HUES64 (cell line): ENCODE measurements at regions not wholly inside any gene's neighbourhood (a gene's known extent, or its start where the extent isn't known, plus 50 kb on each side); places are given as distances from the start of the nearest gene placed in this dataset.

Experiments
- H3K27ac ChIP-seq: 2 replicates; pipeline ENCODE4 v1.7.0; 2013; ENCODE audit warnings: low read depth, low read length, inconsistent platforms
- H3K27me3 ChIP-seq: 2 replicates; pipeline ENCODE4 v1.6.1; 2013; ENCODE audit warnings: mild to moderate bottlenecking, low read length; ENCODE audit not compliant: insufficient read depth
- H3K36me3 ChIP-seq: 2 replicates; pipeline ENCODE4 v1.6.1; 2013; ENCODE audit warnings: mild to moderate bottlenecking, low read length; ENCODE audit not compliant: insufficient read depth
- H3K4me1 ChIP-seq: 2 replicates; pipeline ENCODE4 v1.6.1; 2013; ENCODE audit warnings: mild to moderate bottlenecking, low read length, moderate library complexity; ENCODE audit not compliant: insufficient read depth
- H3K4me3 ChIP-seq: 2 replicates; pipeline ENCODE4 v1.5.1; 2013; ENCODE audit warnings: mild to moderate bottlenecking, low read length, moderate library complexity
- H3K9ac ChIP-seq: 2 replicates; pipeline ENCODE4 v1.6.1; 2013; ENCODE audit warnings: mild to moderate bottlenecking, low read depth, low read length
- H3K9me3 ChIP-seq: 2 replicates; pipeline ENCODE4 v1.6.1; 2013; ENCODE audit warnings: low read depth, low read length; ENCODE audit not compliant: insufficient read depth
- WGBS: fragments of 150-250, 120-280 bp; methylation state at CpG from one replicate; pipeline ENCODE4 v1.1.7; 2013; ENCODE audit warnings: missing lambda C conversion rate; 5-methylcytosine and 5-hydroxymethylcytosine counted together

DNA sequence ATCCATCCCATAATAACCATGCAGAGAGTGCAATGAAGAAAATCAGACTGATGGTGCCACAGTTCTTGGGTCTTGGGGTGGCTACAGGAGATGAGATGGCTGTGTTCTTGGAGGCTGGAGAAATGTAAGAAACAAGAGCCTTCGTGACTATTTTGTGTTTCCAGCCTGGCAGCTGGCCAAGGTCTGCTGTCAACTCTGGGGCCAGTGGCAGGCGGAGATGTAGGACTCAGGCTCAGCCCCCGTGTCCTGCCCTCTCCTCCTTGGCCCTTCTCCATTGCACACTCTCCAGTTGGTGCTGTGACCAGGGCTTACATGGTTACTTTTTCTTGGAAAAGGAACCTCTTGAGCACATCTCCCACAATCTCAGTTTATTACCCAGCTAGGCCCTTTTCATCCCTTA is 235.4 kb downstream of the DMRT2 start:
- H3K36me3 ChIP-seq: no peaks in the 10 kb centered on the region
- H3K4me1 ChIP-seq: no peaks in the 10 kb centered on the region
- H3K9me3 ChIP-seq: no peaks in the 10 kb centered on the region
- WGBS: 95% methylated on average over 3 of the region's 3 CpGs
- no peak overlapping the region for H3K9ac ChIP-seq
- H3K4me3 ChIP-seq: no peak overlapping the region
- no peak overlapping the region for H3K27ac ChIP-seq
- no peaks in the 10 kb centered on the region for H3K27me3 ChIP-seq

DNA sequence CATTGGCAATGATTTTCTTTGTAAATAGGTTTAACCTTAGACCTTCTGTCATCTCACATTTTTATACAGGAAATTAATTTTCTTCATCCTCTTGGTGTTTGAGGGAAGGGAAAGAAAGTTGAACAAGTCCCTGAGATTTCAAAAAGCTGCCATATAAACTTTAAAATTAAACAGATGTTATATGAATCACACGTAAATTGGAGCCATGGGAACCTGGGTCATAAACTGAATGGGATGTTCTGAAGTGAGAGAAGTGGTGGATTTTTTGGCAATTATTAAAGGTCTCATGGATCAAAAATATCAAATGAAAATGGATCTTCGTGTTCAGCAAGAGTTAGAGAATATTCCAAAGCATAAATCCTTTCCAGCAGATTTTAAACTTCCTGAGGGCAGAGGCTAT is 242.2 kb downstream of the DMRT2 start:
- WGBS: 74% methylated on average over 2 of the region's 2 CpGs
- Histone ChIP-seq H3K4me1 (no peaks in the 10 kb centered on the region), H3K36me3 (no peaks in the 10 kb centered on the region), H3K27ac (no peak overlapping the region), H3K9ac (no peak overlapping the region), H3K9me3 (no peaks in the 10 kb centered on the region), H3K4me3 (no peak overlapping the region), H3K27me3 (no peaks in the 10 kb centered on the region)

DNA sequence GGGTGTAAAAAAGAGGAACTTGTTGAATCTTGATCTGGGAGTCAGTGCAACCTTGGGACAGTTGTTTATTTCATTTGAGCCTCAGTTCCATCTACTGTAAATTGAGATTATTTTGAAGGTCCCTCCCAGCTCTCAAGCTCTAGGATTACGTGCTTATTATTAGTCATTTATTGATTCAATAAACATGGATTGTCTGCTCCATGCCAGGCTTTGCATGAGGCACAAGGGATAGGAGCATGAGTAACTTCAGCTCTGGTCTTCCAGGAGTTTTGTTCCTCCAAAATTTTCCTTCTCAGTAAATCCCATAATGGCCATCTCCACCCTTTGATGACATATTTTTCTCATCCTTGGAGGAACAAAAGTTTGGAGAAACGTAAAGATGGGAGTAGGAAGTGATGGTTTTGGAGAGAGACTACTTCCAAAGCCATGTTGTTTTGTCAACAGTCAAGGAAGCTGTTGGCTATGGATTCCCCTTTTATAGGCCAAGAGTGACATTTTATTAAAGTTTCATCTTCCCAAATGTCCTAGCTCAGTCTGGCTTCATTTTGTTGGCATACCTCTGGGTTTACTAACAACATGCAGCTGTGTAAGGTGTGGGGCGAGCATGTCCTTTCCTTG is 244.6 kb downstream of the DMRT2 start:
- Histone ChIP-seq H3K4me3 (no peak overlapping the region), H3K9ac (no peak overlapping the region), H3K36me3 (no peaks in the 10 kb centered on the region), H3K4me1 (no peaks in the 10 kb centered on the region), H3K27ac (no peak overlapping the region), H3K27me3 (no peaks in the 10 kb centered on the region), H3K9me3 (no peaks in the 10 kb centered on the region)
- WGBS: 94% methylated on average over 3 of the region's 3 CpGs

DNA sequence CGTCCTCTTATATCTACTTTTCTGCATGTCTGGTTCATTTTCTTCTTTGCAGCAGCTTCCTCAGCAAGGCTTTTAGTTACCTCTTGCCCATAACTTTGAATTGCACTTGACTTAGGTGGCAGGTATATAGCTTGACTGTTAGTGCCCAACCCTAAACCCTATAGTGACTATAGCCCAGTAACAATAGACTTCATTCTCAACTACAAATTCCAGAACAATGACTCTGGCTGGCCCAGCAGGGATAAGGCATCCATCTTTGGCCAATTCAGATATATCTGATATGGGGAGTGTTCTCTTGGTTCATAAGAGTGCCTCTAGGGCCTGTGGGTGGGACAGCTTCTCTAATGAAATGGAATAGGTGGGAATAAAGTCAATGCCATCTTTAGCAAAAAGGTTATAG is 246.2 kb downstream of the DMRT2 start:
- no peak overlapping the region for H3K4me3 ChIP-seq
- H3K9ac ChIP-seq: no peak overlapping the region
- H3K36me3 ChIP-seq: no peaks in the 10 kb centered on the region
- no peaks in the 10 kb centered on the region for H3K9me3 ChIP-seq
- no peaks in the 10 kb centered on the region for H3K27me3 ChIP-seq
- no peak overlapping the region for H3K27ac ChIP-seq
- H3K4me1 ChIP-seq: no peaks in the 10 kb centered on the region
- WGBS: 94% methylated on average over 1 of the region's 1 CpG

DNA sequence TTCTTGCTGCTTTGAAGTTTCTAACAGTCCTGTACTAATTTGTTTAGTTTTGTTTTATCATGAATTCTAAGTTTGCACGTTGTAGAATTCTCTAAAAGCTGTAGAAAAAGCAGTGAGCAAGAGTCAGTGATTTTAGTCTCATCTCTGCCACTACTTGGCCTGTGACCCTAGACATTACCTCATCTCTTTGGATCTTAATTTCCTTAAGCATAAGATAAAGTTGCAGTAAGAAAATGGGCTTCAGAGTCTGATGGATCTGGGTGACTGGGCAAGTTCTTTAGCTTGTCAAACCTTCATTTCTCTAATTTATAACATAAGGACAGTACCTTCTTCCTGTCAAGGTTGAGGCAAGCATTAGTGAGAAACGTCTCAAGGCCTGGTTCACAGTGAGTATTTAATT is 247.9 kb downstream of the DMRT2 start:
- WGBS: 84% methylated on average over 2 of the region's 2 CpGs
- Histone ChIP-seq H3K27ac (no peak overlapping the region), H3K36me3 (no peaks in the 10 kb centered on the region), H3K9ac (no peak overlapping the region), H3K9me3 (no peaks in the 10 kb centered on the region), H3K27me3 (no peaks in the 10 kb centered on the region), H3K4me1 (no peaks in the 10 kb centered on the region), H3K4me3 (no peak overlapping the region)

DNA sequence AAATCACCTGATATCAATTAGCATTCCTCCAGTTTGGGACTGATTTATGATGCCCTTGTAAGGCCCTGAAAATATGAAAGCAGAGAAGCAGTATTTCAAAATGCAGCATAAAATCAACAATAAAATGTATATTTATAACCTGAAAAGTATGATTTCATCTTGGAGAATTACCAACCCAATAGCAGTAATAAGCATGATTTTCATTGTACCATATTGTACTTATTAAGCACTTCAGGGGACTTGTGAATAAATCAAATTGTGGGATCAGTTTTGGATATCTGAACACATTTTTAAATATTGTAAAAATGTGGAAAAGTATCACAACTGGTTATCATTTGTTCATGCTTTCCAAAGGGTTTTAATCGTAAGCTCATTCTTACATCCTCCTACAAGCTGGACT is 250.8 kb downstream of the DMRT2 start:
- Histone ChIP-seq H3K9me3 (no peaks in the 10 kb centered on the region), H3K4me1 (no peaks in the 10 kb centered on the region), H3K9ac (no peak overlapping the region), H3K27me3 (no peaks in the 10 kb centered on the region), H3K36me3 (no peaks in the 10 kb centered on the region), H3K27ac (no peak overlapping the region), H3K4me3 (no peak overlapping the region)
- WGBS: no CpG with 5 or more reads among the region's 1 CpG

DNA sequence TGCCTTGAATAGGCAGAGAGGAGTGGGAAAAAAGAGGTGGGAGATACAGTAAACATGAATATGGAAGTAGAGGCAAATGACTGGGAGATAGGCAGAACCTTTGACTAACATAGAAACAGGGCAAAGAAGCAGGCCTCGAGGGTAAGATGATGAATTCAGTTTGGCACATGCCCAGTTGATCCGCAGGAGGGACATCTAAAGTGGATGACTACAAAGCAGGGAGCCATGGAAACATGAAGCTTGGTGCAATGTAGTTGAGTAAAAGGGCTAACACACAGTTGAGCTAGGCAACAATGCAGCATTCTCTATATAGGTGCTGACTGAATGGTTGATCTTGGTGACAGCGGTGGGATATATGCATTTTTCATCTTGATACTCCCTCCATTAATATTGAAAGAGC is 253.8 kb downstream of the DMRT2 start:
- Histone ChIP-seq H3K4me1 (no peaks in the 10 kb centered on the region), H3K4me3 (no peak overlapping the region), H3K27ac (no peak overlapping the region), H3K9ac (no peak overlapping the region), H3K9me3 (no peaks in the 10 kb centered on the region), H3K27me3 (no peaks in the 10 kb centered on the region), H3K36me3 (no peaks in the 10 kb centered on the region)
- WGBS: 90% methylated on average over 2 of the region's 3 CpGs

DNA sequence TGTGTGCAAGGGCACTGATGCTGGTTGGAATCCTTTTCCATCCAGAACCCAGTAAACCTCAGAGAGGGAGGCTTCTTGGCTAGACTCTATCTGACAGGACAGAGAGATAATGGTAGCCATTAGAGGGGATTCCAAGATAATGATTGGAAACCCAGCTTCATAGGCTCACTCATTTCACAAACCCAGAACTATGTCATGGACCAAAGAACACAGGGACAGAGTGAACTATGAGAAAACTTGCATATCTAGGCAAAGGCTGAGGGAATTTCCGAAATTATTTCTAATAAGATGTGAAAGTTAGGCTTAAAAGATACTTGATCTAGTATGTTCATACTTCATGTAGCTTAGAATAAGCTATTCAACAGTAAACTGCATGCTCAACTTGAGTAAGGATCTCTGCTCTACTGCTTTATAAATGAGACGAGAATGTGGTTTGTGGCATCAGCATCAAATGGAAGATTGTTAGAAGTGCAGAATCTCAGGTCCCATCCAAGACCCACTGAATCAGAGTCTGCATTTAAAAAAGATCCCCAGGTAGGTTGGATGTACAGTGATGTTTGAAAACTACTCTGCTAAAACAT is 261.4 kb downstream of the DMRT2 start:
- Histone ChIP-seq H3K9ac (no peak overlapping the region), H3K36me3 (no peaks in the 10 kb centered on the region), H3K27ac (no peak overlapping the region), H3K27me3 (no peaks in the 10 kb centered on the region), H3K9me3 (no peaks in the 10 kb centered on the region), H3K4me1 (no peaks in the 10 kb centered on the region), H3K4me3 (no peak overlapping the region)
- WGBS: 88% methylated on average over 2 of the region's 2 CpGs

DNA sequence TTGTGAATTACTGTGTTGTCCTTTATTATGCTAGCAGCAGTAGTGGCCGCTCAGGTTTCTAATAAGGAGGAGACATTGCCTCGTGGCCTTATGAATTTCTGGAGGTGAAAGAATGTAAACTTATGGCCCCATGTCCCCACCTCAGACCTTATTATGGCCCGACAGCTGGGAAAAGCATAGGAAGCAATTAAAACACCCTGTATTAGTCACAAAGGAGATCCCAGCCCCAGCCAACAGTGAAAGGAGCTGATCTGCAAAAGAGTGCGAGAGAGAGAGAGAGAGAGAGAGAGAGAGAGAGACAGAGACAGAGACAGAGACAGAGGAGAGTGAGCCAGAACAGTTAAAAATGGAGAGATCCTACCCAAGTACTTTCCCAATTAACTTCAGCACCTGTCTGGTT is 269.3 kb downstream of the DMRT2 start:
- Histone ChIP-seq H3K9ac (no peak overlapping the region), H3K9me3 (no peaks in the 10 kb centered on the region), H3K4me1 (no peaks in the 10 kb centered on the region), H3K27ac (no peak overlapping the region), H3K36me3 (no peaks in the 10 kb centered on the region), H3K4me3 (no peak overlapping the region), H3K27me3 (no peaks in the 10 kb centered on the region)
- WGBS: 86% methylated on average over 4 of the region's 4 CpGs

DNA sequence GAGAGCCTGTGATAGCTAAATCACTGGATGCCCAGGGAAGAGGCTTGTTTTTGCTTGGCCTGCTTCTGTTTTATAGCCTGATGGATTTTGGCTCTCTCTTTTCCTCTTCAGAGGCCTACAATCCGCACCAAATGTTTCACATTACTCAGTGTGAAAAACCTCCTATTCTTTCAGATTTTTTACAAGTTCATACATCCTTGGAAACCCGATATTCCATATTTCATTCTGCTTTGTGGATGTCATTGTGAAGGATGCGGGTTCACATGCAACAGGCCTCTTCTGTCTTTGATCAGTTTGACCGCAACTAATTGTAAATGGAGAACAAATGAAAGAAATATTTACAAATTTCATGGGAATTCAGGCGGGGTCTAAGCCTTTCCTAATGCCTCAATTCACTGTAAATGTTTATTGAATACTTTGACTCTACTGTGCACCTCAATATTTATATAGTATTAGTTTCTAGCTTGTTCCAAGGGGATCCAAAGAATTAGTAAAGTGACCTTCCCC is 269.9 kb downstream of the DMRT2 start:
- Histone ChIP-seq H3K4me1 (no peaks in the 10 kb centered on the region), H3K27ac (no peak overlapping the region), H3K27me3 (no peaks in the 10 kb centered on the region), H3K36me3 (no peaks in the 10 kb centered on the region), H3K4me3 (no peak overlapping the region), H3K9me3 (no peaks in the 10 kb centered on the region), H3K9ac (no peak overlapping the region)
- WGBS: 93% methylated on average over 4 of the region's 5 CpGs

DNA sequence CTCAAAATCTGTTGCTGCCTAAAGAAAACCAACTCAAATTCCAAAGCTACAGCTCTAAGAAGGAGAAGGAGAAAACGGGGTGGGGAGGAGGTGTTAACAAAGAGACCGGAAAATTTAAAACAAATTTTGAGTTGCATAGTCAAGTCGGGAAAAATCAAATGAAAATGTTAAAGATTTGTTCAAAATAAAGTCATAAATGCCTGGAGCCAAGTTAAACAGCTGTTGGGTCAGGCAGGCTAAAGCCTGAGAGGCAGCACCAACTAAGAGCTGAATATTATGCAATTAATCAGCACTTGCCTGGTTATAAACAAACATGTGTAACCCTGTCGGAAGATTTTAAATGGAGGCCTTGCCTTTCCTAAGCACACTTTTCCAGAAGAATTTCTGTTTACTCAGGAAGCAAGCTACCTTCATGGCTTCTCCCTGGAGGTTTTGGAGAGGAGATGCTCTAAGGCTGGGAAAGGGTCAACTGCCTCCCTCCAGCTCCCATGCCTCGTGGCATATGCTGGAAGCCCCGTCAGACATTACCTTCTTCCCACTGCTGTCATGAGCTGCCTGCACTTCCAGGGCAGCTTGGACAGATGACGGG is 270.5 kb downstream of the DMRT2 start:
- H3K4me3 ChIP-seq: no peak overlapping the region
- no peaks in the 10 kb centered on the region for H3K4me1 ChIP-seq
- H3K9me3 ChIP-seq: no peaks in the 10 kb centered on the region
- 83% methylated on average over 7 of the region's 7 CpGs for WGBS
- H3K36me3 ChIP-seq: no peaks in the 10 kb centered on the region
- no peak overlapping the region for H3K9ac ChIP-seq
- no peak overlapping the region for H3K27ac ChIP-seq
- H3K27me3 ChIP-seq: no peaks in the 10 kb centered on the region
